ENCODE measurements at regions not wholly inside any gene's neighbourhood (a gene's known extent, or its start where the extent isn't known, plus 50 kb on each side); places are given as distances from the start of the nearest gene placed in this dataset.
"Not testable (repeated sequence)": the region's sequence is repeated elsewhere in the genome, so short reads cannot be mapped to it uniquely, and the experiment has no call there.

DNA sequence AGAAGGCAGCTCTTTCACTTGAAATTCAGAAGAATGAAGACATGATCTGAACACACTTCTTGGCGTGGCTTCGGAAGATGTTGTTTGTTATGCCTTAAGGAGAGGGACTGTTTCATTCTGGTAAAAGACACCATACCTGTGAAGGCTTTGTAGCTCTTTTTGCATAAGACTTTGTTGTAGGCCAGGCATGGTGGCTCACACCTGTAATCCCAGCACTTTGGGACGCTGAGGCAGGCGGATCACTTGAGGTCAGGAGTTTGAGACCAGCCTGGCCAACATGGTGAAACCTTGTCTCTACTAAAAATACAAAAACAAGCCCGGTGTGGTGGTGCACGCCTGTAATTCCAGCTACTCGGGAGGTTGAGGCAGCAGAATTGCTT lies 159.3 kb downstream of the ZFP64 start:
- H3K36me3 Mint-ChIP-seq; H3K4me3 ChIP-seq (ENCODE audit: low read length); H3K27me3 Mint-ChIP-seq; ATAC-seq; CTCF ChIA-PET; DNase-seq; H3K9me3 ChIP-seq (ENCODE audit: control insufficient read depth in 2 of 3, low read length in 3 of 3); H3K27ac ChIP-seq (ENCODE audit: low read depth, low read length); H3K9me3 Mint-ChIP-seq; H3K27me3 ChIP-seq (ENCODE audit: control insufficient read depth in 2 of 2, insufficient read depth in 2 of 2, low read length in 2 of 2); H3K36me3 ChIP-seq (ENCODE audit: control insufficient read depth in 2 of 3, insufficient read depth in 3 of 3, low read length in 3 of 3): not testable (repeated sequence)
- Mint-ChIP-seq H3K4me1 (peaks cover 0 to 22% (median 12%) of the 10 kb centered on the region in 7 donors), H3K27ac (peak overlapping the region in 1 of 9 donors; percentile 56), H3K4me3 (peak overlapping the region in 1 of 10 donors; percentile 44)
- peaks cover 5 to 24% of the 10 kb centered on the region in 2 donors for H3K4me1 ChIP-seq (ENCODE audit: control insufficient read depth in 2 of 2, insufficient read depth in 2 of 2, low read length in 2 of 2)
- intact Hi-C loops (cut with micrococcal nuclease) = loop anchor here in 1 of 2 donors (1.0 kb wide), 1 partner anchor 16 kb away; no protein-coding TSS in a partner anchor
- POLR2A ChIA-PET = interaction anchor here (0.6 kb wide), 1 partner anchor 1579 kb away, joined by 3 read pairs; no protein-coding TSS in a partner anchor

DNA sequence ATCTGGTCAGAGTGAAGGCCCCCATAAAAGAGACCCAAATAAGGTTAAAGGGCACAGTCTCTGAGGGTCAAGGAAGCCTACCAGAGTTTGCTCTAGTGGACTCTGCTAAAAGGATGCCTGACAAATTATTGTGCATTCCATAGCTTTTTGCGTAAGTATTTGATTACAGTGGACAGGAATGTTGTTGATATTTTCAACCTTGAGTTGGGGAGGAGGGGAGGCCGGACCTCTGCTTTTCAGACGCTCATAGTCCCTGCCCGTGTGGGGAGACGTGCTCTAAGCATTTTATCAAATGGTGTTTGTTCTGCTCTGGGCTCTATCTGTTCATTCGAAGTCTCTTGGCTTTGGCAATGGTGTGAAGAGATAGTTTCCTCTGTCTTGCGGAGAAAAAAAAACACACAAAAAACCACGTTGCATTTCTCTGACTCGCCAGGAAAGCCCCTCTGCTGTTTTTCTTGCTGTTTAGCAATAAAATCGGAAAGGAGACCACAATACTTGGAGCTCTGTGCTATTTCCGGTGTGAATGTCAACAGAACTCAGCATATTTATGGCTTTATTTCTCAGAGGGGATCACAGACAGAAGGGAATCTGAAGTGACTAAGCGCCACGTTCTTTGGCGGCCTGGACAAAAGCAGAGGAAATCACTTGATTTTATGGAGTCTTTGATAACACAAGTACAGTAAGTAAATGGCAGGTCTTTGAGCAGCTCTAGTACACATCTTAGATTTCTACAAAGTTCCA lies 159.8 kb downstream of the ZFP64 start:
- peaks cover 0 to 22% (median 12%) of the 10 kb centered on the region in 7 donors for H3K4me1 Mint-ChIP-seq
- no peaks in the 10 kb centered on the region for H3K9me3 ChIP-seq (ENCODE audit: control insufficient read depth in 2 of 3, low read length in 3 of 3)
- H3K27me3 Mint-ChIP-seq = no peaks in the 10 kb centered on the region
- H3K36me3 ChIP-seq (ENCODE audit: control insufficient read depth in 2 of 3, insufficient read depth in 3 of 3, low read length in 3 of 3) = no peaks in the 10 kb centered on the region
- intact Hi-C loops (cut with micrococcal nuclease) = loop anchor here in 1 of 2 donors (1.0 kb wide), 1 partner anchor 17 kb away; no protein-coding TSS in a partner anchor
- peak in 3 of 9 donors; percentile 0 to 27 (median 19) for DNase-seq
- ChIA-PET POLR2A (no interaction called here), CTCF (no interaction called here)
- H3K27ac ChIP-seq (ENCODE audit: low read depth, low read length) = no peak overlapping the region
- peak overlapping the region in 4 of 9 donors; percentile 5 to 56 (median 27) for H3K27ac Mint-ChIP-seq
- H3K4me3 ChIP-seq (ENCODE audit: low read length) = no peak overlapping the region
- H3K9me3 Mint-ChIP-seq = peaks cover 0 to 3% (median 0%) of the 10 kb centered on the region in 11 donors
- no peaks in the 10 kb centered on the region for H3K27me3 ChIP-seq (ENCODE audit: control insufficient read depth in 2 of 2, insufficient read depth in 2 of 2, low read length in 2 of 2)
- peaks cover 5 to 24% of the 10 kb centered on the region in 2 donors for H3K4me1 ChIP-seq (ENCODE audit: control insufficient read depth in 2 of 2, insufficient read depth in 2 of 2, low read length in 2 of 2)
- peak; percentile 73 for ATAC-seq
- H3K4me3 Mint-ChIP-seq = peak overlapping the region in 4 of 10 donors; percentile 4 to 44 (median 18)
- peaks cover 0 to 6% (median 0%) of the 10 kb centered on the region in 5 donors for H3K36me3 Mint-ChIP-seq

DNA sequence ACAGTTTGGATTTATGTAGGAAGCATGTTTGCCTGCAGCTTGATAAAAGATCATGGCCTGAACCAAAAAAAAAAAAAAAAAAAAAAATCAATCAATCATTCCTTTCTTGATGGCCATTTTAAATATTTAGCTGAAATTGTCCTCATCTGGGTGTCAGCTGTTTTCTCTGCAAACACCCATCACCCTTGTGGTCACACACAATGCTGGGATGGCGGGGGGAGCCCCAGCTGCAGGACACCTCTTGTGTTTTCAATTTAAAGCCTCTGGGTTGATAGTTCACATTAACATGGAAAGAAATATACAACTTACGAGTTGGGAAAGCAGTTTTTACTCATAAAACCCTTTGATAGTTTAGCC lies 160.4 kb downstream of the ZFP64 start:
- Mint-ChIP-seq H3K9me3 (peaks cover 0 to 3% (median 0%) of the 10 kb centered on the region in 11 donors), H3K27me3 (no peaks in the 10 kb centered on the region), H3K4me3 (no peak overlapping the region), H3K36me3 (peaks cover 0 to 6% (median 0%) of the 10 kb centered on the region in 5 donors), H3K27ac (peak overlapping the region in 1 of 9 donors; percentile 56), H3K4me1 (peaks cover 0 to 22% (median 12%) of the 10 kb centered on the region in 7 donors)
- Histone ChIP-seq H3K9me3 (ENCODE audit: control insufficient read depth in 2 of 3, low read length in 3 of 3) (no peaks in the 10 kb centered on the region), H3K36me3 (ENCODE audit: control insufficient read depth in 2 of 3, insufficient read depth in 3 of 3, low read length in 3 of 3) (no peaks in the 10 kb centered on the region), H3K4me3 (ENCODE audit: low read length) (no peak overlapping the region), H3K27ac (ENCODE audit: low read depth, low read length) (no peak overlapping the region), H3K4me1 (ENCODE audit: control insufficient read depth in 2 of 2, insufficient read depth in 2 of 2, low read length in 2 of 2) (peaks cover 5 to 24% of the 10 kb centered on the region in 2 donors), H3K27me3 (ENCODE audit: control insufficient read depth in 2 of 2, insufficient read depth in 2 of 2, low read length in 2 of 2) (no peaks in the 10 kb centered on the region)
- POLR2A ChIA-PET = no interaction called here
- CTCF ChIA-PET = no interaction called here
- intact Hi-C loops (cut with micrococcal nuclease) = no loop called here
- ATAC-seq = no peak
- no peak for DNase-seq

DNA sequence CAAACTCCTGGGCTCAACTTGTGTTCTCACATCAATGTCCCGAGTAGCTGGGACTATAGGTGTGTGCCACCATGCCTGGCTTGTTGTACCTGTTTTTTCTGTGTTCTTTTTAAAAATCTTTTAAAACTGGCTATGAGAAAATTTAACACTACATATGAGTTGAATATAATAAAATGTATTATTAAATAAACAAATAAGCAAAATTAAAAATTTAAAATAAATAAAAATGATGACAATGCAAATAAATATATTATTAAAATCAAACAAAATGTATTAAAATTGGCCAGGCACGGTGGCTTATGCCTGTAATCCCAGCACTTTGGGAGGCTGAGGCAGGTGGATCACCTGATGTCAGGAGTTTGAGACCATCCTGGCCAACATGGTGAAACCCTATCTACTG lies 162.4 kb downstream of the ZFP64 start:
- H3K27ac ChIP-seq (ENCODE audit: low read depth, low read length); H3K27me3 Mint-ChIP-seq; H3K9me3 ChIP-seq (ENCODE audit: control insufficient read depth in 2 of 3, low read length in 3 of 3); H3K9me3 Mint-ChIP-seq; DNase-seq; H3K4me3 ChIP-seq (ENCODE audit: low read length); CTCF ChIA-PET; POLR2A ChIA-PET; H3K27me3 ChIP-seq (ENCODE audit: control insufficient read depth in 2 of 2, insufficient read depth in 2 of 2, low read length in 2 of 2); H3K36me3 Mint-ChIP-seq; ATAC-seq; intact Hi-C loops (cut with micrococcal nuclease); H3K27ac Mint-ChIP-seq; H3K4me3 Mint-ChIP-seq; H3K36me3 ChIP-seq (ENCODE audit: control insufficient read depth in 2 of 3, insufficient read depth in 3 of 3, low read length in 3 of 3): not testable (repeated sequence)
- H3K4me1 Mint-ChIP-seq = peaks cover 0 to 22% (median 12%) of the 10 kb centered on the region in 7 donors
- H3K4me1 ChIP-seq (ENCODE audit: control insufficient read depth in 2 of 2, insufficient read depth in 2 of 2, low read length in 2 of 2) = peaks cover 5 to 24% of the 10 kb centered on the region in 2 donors

DNA sequence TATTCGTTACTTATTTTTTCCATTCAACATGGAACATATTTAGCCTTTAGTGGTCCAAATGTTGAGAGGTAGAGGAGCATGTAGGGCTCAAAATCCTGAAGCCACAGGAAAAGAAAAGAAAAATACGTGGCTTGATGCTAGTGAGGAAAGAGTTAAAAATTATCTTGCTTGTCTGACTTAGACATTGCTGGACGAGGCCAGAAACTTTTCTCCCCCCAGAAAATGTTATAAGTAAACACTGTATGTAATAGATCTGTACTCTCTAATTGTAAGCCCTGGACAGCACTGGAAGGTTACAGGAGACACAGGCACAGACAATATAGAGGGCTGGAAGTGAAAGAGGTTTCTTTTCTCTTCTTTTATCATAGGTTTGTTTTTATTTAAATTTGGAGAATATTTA lies 165.6 kb downstream of the ZFP64 start:
- POLR2A ChIA-PET = interaction anchor here (0.6 kb wide), 1 partner anchor 52 kb away, joined by 3 read pairs; no protein-coding TSS in a partner anchor
- Mint-ChIP-seq H3K4me3 (no peak overlapping the region), H3K4me1 (peaks cover 0 to 5% (median 0%) of the 10 kb centered on the region in 7 donors), H3K27me3 (peaks cover 0 to 3% (median 0%) of the 10 kb centered on the region in 5 donors), H3K9me3 (no peaks in the 10 kb centered on the region), H3K36me3 (no peaks in the 10 kb centered on the region), H3K27ac (no peak overlapping the region)
- intact Hi-C loops (cut with micrococcal nuclease) = no loop called here
- no peak overlapping the region for H3K27ac ChIP-seq (ENCODE audit: low read depth, low read length)
- ATAC-seq (no peak), DNase-seq (no peak)
- CTCF ChIA-PET = interaction anchor here (0.7 kb wide), 1 partner anchor 114 kb away, joined by 3 read pairs; no protein-coding TSS in a partner anchor
- H3K36me3 ChIP-seq (ENCODE audit: control insufficient read depth in 2 of 3, insufficient read depth in 3 of 3, low read length in 3 of 3) = no peaks in the 10 kb centered on the region
- H3K27me3 ChIP-seq (ENCODE audit: control insufficient read depth in 2 of 2, insufficient read depth in 2 of 2, low read length in 2 of 2) = no peaks in the 10 kb centered on the region
- H3K9me3 ChIP-seq (ENCODE audit: control insufficient read depth in 2 of 3, low read length in 3 of 3) = no peaks in the 10 kb centered on the region
- H3K4me3 ChIP-seq (ENCODE audit: low read length) = no peak overlapping the region
- peaks cover 0 to 8% of the 10 kb centered on the region in 2 donors for H3K4me1 ChIP-seq (ENCODE audit: control insufficient read depth in 2 of 2, insufficient read depth in 2 of 2, low read length in 2 of 2)

DNA sequence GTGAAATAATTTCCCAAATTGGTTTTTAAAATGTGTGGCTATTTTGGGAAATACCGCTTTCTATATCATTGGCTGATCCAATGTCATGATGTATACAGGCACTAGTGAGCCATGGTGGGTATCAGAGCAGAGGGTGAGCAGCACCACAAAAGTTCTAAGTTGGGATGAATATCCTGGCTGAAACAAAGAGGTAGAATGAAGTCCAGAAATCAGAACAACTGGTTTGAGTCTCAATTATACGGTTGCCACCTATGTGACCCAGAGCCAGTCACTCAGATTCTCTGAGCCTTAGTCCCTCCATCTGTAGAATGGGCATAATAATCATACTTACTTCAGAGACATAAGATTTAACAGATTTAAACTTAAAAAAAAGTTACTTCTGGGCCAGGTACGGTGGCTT lies 172.3 kb downstream of the ZFP64 start:
- no peak overlapping the region for H3K4me3 ChIP-seq (ENCODE audit: low read length)
- ChIA-PET POLR2A (no interaction called here), CTCF (no interaction called here)
- H3K27ac ChIP-seq (ENCODE audit: low read depth, low read length) = no peak overlapping the region
- H3K36me3 ChIP-seq (ENCODE audit: control insufficient read depth in 2 of 3, insufficient read depth in 3 of 3, low read length in 3 of 3) = no peaks in the 10 kb centered on the region
- H3K9me3 Mint-ChIP-seq = peaks cover 0 to 3% (median 0%) of the 10 kb centered on the region in 11 donors
- no peaks in the 10 kb centered on the region for H3K27me3 Mint-ChIP-seq
- no peaks in the 10 kb centered on the region for H3K27me3 ChIP-seq (ENCODE audit: control insufficient read depth in 2 of 2, insufficient read depth in 2 of 2, low read length in 2 of 2)
- H3K4me1 ChIP-seq (ENCODE audit: control insufficient read depth in 2 of 2, insufficient read depth in 2 of 2, low read length in 2 of 2) = no peaks in the 10 kb centered on the region
- DNase-seq (no peak), ATAC-seq (no peak)
- H3K36me3 Mint-ChIP-seq = no peaks in the 10 kb centered on the region
- H3K27ac Mint-ChIP-seq = no peak overlapping the region
- H3K4me1 Mint-ChIP-seq = no peaks in the 10 kb centered on the region
- intact Hi-C loops (cut with micrococcal nuclease) = no loop called here
- H3K9me3 ChIP-seq (ENCODE audit: control insufficient read depth in 2 of 3, low read length in 3 of 3) = no peaks in the 10 kb centered on the region
- H3K4me3 Mint-ChIP-seq = no peak overlapping the region
